Erythroblast (primary cell): ENCODE measurements at regions not wholly inside any gene's neighbourhood (a gene's known extent, or its start where the extent isn't known, plus 50 kb on each side); places are given as distances from the start of the nearest gene placed in this dataset.

Experiments
- GATA1 ChIP-seq: IDR thresholded peaks from 2 replicates; pipeline ENCODE4 v1.6.1; 2011; ENCODE audit warnings: low read depth, mild to moderate bottlenecking, control low read depth, low read length, moderate library complexity
- POLR2A ChIP-seq: IDR thresholded peaks from 2 replicates; pipeline ENCODE4 v1.6.1; 2011; ENCODE audit warnings: mild to moderate bottlenecking, low read length

DNA sequence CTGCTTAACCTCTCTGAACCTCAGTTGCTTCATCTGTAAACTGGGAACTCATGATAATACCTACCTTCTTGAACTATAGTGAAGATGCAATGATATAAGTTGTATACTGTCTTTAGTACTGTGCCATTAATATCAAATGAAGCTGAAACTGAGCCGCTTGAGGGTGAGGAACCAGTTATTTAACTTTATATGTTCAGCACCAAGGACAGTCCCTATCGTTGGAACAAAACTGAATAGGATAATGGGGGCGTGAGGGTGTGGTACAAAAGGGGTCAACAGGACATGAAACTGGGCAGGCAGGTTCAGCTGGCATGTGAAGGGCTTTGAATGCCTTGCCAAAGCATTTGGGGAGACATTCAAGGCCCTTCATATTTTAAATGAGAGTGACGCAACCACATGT is 112.6 kb downstream of the C11orf91 start:
- TF ChIP-seq POLR2A (no peak), GATA1 (no peak)
